C4-2B (cell line): ENCODE measurements at regions not wholly inside any gene's neighbourhood (a gene's known extent, or its start where the extent isn't known, plus 50 kb on each side); places are given as distances from the start of the nearest gene placed in this dataset.

Source experiments
- ZFX ChIP-seq: fragments of 450-650 bp; IDR thresholded peaks from 2 replicates; pipeline ENCODE4 v1.6.1; 2017
- TF ChIP-seq, protein P1 (sequence below): fragments of 450-650 bp; conservative IDR thresholded peaks from 2 replicates; pipeline ENCODE4 v1.5.1; 2017; ENCODE audit warnings: mild to moderate bottlenecking

DNA sequence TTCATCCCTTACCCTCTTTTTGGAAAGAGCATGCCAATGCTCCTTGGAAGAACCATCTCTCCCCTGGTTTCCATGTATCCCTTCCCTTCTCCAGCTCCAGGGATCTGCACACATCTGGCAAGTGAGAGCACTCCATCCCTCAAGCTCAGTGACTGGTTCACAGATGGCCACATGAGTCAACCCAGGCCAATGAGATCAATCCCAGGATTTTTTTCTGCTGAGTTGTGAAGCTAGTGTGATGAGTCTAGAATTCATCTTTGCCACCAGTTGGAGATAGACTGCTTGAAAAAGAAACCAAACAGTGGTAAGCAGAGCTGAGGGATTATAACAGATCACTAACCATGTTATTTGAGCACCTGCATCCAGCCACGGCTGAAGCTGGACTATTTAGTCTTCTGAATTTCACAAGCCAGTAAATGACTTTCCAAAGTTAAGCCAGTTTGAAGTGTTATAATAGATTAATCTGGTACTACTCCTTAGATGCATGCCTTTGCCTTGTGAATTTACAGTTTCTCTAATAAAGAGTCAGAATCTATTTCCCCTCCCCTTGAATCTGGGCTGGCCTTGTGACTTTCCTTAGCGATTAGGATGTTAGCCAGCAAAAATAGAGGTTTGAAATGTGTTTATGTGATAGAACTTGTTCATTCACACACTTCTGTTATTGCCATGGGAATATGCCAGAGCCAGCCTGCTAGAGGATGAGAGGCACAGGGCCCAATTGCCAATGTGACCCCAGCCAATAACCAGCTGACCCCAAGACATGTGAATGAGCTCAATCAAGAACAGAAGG is 159.8 kb downstream of the WNT5A start:
- TF ChIP-seq, protein P1, sequence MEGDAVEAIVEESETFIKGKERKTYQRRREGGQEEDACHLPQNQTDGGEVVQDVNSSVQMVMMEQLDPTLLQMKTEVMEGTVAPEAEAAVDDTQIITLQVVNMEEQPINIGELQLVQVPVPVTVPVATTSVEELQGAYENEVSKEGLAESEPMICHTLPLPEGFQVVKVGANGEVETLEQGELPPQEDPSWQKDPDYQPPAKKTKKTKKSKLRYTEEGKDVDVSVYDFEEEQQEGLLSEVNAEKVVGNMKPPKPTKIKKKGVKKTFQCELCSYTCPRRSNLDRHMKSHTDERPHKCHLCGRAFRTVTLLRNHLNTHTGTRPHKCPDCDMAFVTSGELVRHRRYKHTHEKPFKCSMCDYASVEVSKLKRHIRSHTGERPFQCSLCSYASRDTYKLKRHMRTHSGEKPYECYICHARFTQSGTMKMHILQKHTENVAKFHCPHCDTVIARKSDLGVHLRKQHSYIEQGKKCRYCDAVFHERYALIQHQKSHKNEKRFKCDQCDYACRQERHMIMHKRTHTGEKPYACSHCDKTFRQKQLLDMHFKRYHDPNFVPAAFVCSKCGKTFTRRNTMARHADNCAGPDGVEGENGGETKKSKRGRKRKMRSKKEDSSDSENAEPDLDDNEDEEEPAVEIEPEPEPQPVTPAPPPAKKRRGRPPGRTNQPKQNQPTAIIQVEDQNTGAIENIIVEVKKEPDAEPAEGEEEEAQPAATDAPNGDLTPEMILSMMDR = no peak
- no peak for TF ChIP-seq ZFX
